ENCODE measurements at regions not wholly inside any gene's neighbourhood (a gene's known extent, or its start where the extent isn't known, plus 50 kb on each side); places are given as distances from the start of the nearest gene placed in this dataset.

- DNase-seq: no peak
These were observed 707.8 kb upstream of the LMCD1 start for GRCh38 chr3:7793786-7794185.

GRCh38 chr3:7798276-7798675 is 703.3 kb upstream of the LMCD1 start:
- no peak for DNase-seq

GRCh38 chr3:7800006-7800780 is 701.4 kb upstream of the LMCD1 start:
- DNase-seq: no peak

GRCh38 chr3:7812490-7812889 is 689.1 kb upstream of the LMCD1 start:
- no peak for DNase-seq

GRCh38 chr3:7813365-7813764 is 688.3 kb upstream of the LMCD1 start:
- DNase-seq: no peak

GRCh38 chr3:7817239-7817638 is 684.4 kb upstream of the LMCD1 start:
- DNase-seq: no peak

- DNase-seq: no peak
These were observed 680.7 kb upstream of the LMCD1 start for GRCh38 chr3:7820969-7821368.

- no peak for DNase-seq
These were observed 679.8 kb upstream of the LMCD1 start for GRCh38 chr3:7821858-7822257.

GRCh38 chr3:7841451-7841850 is 660.2 kb upstream of the LMCD1 start:
- DNase-seq: no peak

- no peak for DNase-seq
These were observed 658.2 kb upstream of the LMCD1 start for GRCh38 chr3:7843441-7843840.

GRCh38 chr3:7847021-7847420 is 654.6 kb upstream of the LMCD1 start:
- no peak for DNase-seq

GRCh38 chr3:7847521-7847920 is 654.1 kb upstream of the LMCD1 start:
- no peak for DNase-seq

GRCh38 chr3:7854266-7854665 is 647.4 kb upstream of the LMCD1 start:
- no peak for DNase-seq

GRCh38 chr3:7854721-7855120 is 646.9 kb upstream of the LMCD1 start:
- no peak for DNase-seq

- DNase-seq: no peak
These were observed 636.0 kb upstream of the LMCD1 start for GRCh38 chr3:7865611-7866010.

GRCh38 chr3:7867587-7867986 is 634.0 kb upstream of the LMCD1 start:
- DNase-seq: no peak

- DNase-seq: no peak
These were observed 630.5 kb upstream of the LMCD1 start for GRCh38 chr3:7871003-7871560.

- DNase-seq: no peak
These were observed 627.5 kb upstream of the LMCD1 start for GRCh38 chr3:7874116-7874515.

- DNase-seq: no peak
These were observed 625.7 kb upstream of the LMCD1 start for GRCh38 chr3:7875925-7876324.

- peak; percentile 43 for DNase-seq
These were observed 624.8 kb upstream of the LMCD1 start for GRCh38 chr3:7876741-7877297.

- DNase-seq: no peak
These were observed 624.3 kb upstream of the LMCD1 start for GRCh38 chr3:7877312-7877711.

GRCh38 chr3:7879572-7879971 is 622.1 kb upstream of the LMCD1 start:
- no peak for DNase-seq

- DNase-seq: no peak
These were observed 619.7 kb upstream of the LMCD1 start for GRCh38 chr3:7881946-7882345.

- DNase-seq: no peak
These were observed 604.0 kb upstream of the LMCD1 start for GRCh38 chr3:7897655-7898054.

GRCh38 chr3:7913283-7913682 is 588.3 kb upstream of the LMCD1 start:
- no peak for DNase-seq

Measured in activated CD4-positive, alpha-beta T cell treated with anti-CD3 and anti-CD28 coated beads, Interleukin-2, Interleukin-6, amounts not matched to agents 100 ng/mL and 50 ng/mL, durations not matched to agents 16 hours and 8 hours (primary cell).